A549 (cell line): ENCODE measurements at regions not wholly inside any gene's neighbourhood (a gene's known extent, or its start where the extent isn't known, plus 50 kb on each side); places are given as distances from the start of the nearest gene placed in this dataset.

ENCODE experiments used
- ATAC-seq, 2 experiments: fragments of 200-7000 bp in 1 of 2; fragments of >200 bp in 1 of 2; cut with Nextera tagmentation in 1 of 2; cut with Tn5 transposase in 1 of 2; 3 replicates each; pipeline versions ENCODE4 v1.8.0 to v1.9.1; 2018 to 2020; ENCODE audit warnings: mild to moderate bottlenecking in 1 of 2, moderate library complexity in 1 of 2
- CTCF ChIA-PET: fragments of 300-600 bp; sonication (Branson Sonifier 250); formaldehyde crosslinking; extraction: SDS; loops from one replicate; lab custom pipeline; 2021; ENCODE audit warnings: antibody characterized with exemption, inconsistent platforms; lab: Yijun Ruan, JAX
- POLR2A ChIA-PET: fragments of 350-600 bp; formaldehyde crosslinking; extraction: SDS; loops from one replicate; lab custom pipeline; 2021; ENCODE audit warnings: antibody characterized with exemption, inconsistent platforms; lab: Yijun Ruan, JAX
- DNase-seq, 2 experiments: peaks; one replicate each; pipeline versions ENCODE4 v3.0.0 to v3.0.0-alpha.2; 2011 to 2016; ENCODE audit warnings: low read depth in 1 of 2, low spot score in 1 of 2
- FAIRE-seq: peaks from 2 replicates; lab custom pipeline; 2011; peaks lifted over from hg19 to GRCh38; lab: Jason Lieb, UNC
- H3K27ac ChIP-seq, 2 experiments: fragments of >200 bp; sonication (Bioruptor Twin); formaldehyde crosslinking; 3 replicates each; pipeline ENCODE4 v1.5.1; 2016 to 2017
- H3K4me1 ChIP-seq: fragments of >200 bp; sonication (Bioruptor Twin); formaldehyde crosslinking; 3 replicates; pipeline ENCODE4 v1.6.1; 2016
- H3K4me2 ChIP-seq: fragments of >200 bp; sonication (Bioruptor Twin); formaldehyde crosslinking; 3 replicates; pipeline ENCODE4 v1.6.1; 2016
- H3K4me3 ChIP-seq: fragments of >200 bp; sonication (Bioruptor Twin); formaldehyde crosslinking; 3 replicates; pipeline ENCODE4 v1.5.1; 2016
- H3K9me3 ChIP-seq: fragments of >200 bp; sonication (Bioruptor Twin); formaldehyde crosslinking; 3 replicates; pipeline ENCODE4 v1.6.1; 2016
- BCL3 ChIP-seq: fragments of >200 bp; sonication (Bioruptor Twin); formaldehyde crosslinking; IDR thresholded peaks from 3 replicates; pipeline ENCODE4 v1.6.1; 2016
- CHD2 ChIP-seq: fragments of 150-350 bp; IDR thresholded peaks from 2 replicates; pipeline ENCODE4 v1.6.1; 2014; ENCODE audit warnings: low read length; ENCODE audit not compliant: partially characterized antibody
- EP300 ChIP-seq, 2 experiments: fragments of >200 bp; sonication (Bioruptor Twin); formaldehyde crosslinking; IDR thresholded peaks; 2 replicates in 1 of 2; 3 replicates in 1 of 2; pipeline ENCODE4 v1.6.1; 2016 to 2017
- ESRRA ChIP-seq: fragments of 150-350 bp; IDR thresholded peaks from 2 replicates; pipeline ENCODE4 v1.6.1; 2014; ENCODE audit warnings: mild to moderate bottlenecking, low read length, borderline replicate concordance
- FOSB ChIP-seq: fragments of 250-450 bp; sonication (Bioruptor Pico); IDR thresholded peaks from 2 replicates; pipeline ENCODE4 v1.5.0; 2020; ENCODE audit warnings: mild to moderate bottlenecking, moderate library complexity
- JUN ChIP-seq, 2 experiments: fragments of >200 bp; sonication (Bioruptor Twin); formaldehyde crosslinking; IDR thresholded peaks; 2 replicates in 1 of 2; 3 replicates in 1 of 2; pipeline ENCODE4 v1.6.1; 2016 to 2017
- KDM5A ChIP-seq: fragments of 200-600 bp; sonication (generic); IDR thresholded peaks from 2 replicates; pipeline ENCODE4 v1.6.1; 2016; ENCODE audit warnings: antibody characterized with exemption, mild to moderate bottlenecking
- MAX ChIP-seq: IDR thresholded peaks from 2 replicates; pipeline ENCODE4 v1.6.1; 2012
- MAZ ChIP-seq: fragments of 150-350 bp; IDR thresholded peaks from 2 replicates; pipeline ENCODE4 v1.6.1; 2014; ENCODE audit warnings: antibody characterized with exemption, low read depth, low read length, borderline replicate concordance
- NR3C1 ChIP-seq: fragments of >200 bp; sonication (Bioruptor Twin); formaldehyde crosslinking; IDR thresholded peaks from 3 replicates; pipeline ENCODE4 v1.6.1; 2017
- RAD21 ChIP-seq, 2 experiments: fragments of >200 bp in 1 of 2; sonication (Bioruptor Twin) in 1 of 2; formaldehyde crosslinking in 1 of 2; IDR thresholded peaks in 1 of 2; conservative IDR thresholded peaks in 1 of 2; 2 replicates in 1 of 2; 3 replicates in 1 of 2; pipeline ENCODE4 v1.6.1; 2012 to 2018; ENCODE audit warnings: inconsistent platforms in 1 of 2
- RCOR1 ChIP-seq: fragments of 150-350 bp; IDR thresholded peaks from 2 replicates; pipeline ENCODE4 v1.6.1; 2014; ENCODE audit warnings: antibody characterized with exemption, low read length, low read depth
- TP53 ChIP-seq: fragments of 250-450 bp; sonication (Bioruptor Pico); IDR thresholded peaks from 2 replicates; pipeline ENCODE4 v1.5.0; 2021; ENCODE audit warnings: mild to moderate bottlenecking, moderate library complexity
- ZSCAN20 ChIP-seq: fragments of 250-450 bp; sonication (Bioruptor Pico); IDR thresholded peaks from 2 replicates; pipeline ENCODE4 v1.8.0; 2022; ENCODE audit warnings: mild to moderate bottlenecking, moderate library complexity
- WGBS: methylation state at CpG from one replicate; pipeline ENCODE4 v1.1.6; 2017; ENCODE audit errors: missing lambda C conversion rate; 5-methylcytosine and 5-hydroxymethylcytosine counted together
- TF ChIP-seq, protein P1 (sequence below): IDR thresholded peaks from 2 replicates; pipeline ENCODE4 v1.6.1; 2012
- TF ChIP-seq, protein P2 (sequence below): fragments of 450-650 bp; IDR thresholded peaks from 2 replicates; pipeline ENCODE4 v1.6.1; 2014; ENCODE audit warnings: antibody characterized with exemption
- TF ChIP-seq, protein P3 (sequence below): fragments of >200 bp; sonication (Bioruptor Twin); formaldehyde crosslinking; IDR thresholded peaks from 2 replicates; pipeline ENCODE4 v1.6.1; 2016
- TF ChIP-seq, protein P4 (sequence below): fragments of 200-600 bp; sonication (generic); IDR thresholded peaks from 2 replicates; pipeline ENCODE4 v1.6.1; 2016; ENCODE audit warnings: antibody characterized with exemption, mild to moderate bottlenecking, moderate library complexity

- Histone ChIP-seq H3K27ac (no peak overlapping the region), H3K4me3 (no peak overlapping the region), H3K9me3 (no peaks in the 10 kb centered on the region), H3K4me2 (no peak overlapping the region), H3K4me1 (no peaks in the 10 kb centered on the region)
- 71% methylated on average over 4 of the region's 4 CpGs for WGBS
- ChIA-PET POLR2A (no interaction called here), CTCF (interaction anchor here (2.2 kb wide), 1 partner anchor 8 kb away, joined by 7 read pairs; no protein-coding TSS in a partner anchor)
- FAIRE-seq (no peak), DNase-seq (no peak)
- no peak for TF ChIP-seq MAZ
- TF ChIP-seq ZSCAN20 (CRISPR knock-in tag): no peak
- no peak for TF ChIP-seq MAX
- TF ChIP-seq FOSB (CRISPR knock-in tag): no peak
- TF ChIP-seq TP53 (CRISPR knock-in tag): no peak
- TF ChIP-seq, protein P1, sequence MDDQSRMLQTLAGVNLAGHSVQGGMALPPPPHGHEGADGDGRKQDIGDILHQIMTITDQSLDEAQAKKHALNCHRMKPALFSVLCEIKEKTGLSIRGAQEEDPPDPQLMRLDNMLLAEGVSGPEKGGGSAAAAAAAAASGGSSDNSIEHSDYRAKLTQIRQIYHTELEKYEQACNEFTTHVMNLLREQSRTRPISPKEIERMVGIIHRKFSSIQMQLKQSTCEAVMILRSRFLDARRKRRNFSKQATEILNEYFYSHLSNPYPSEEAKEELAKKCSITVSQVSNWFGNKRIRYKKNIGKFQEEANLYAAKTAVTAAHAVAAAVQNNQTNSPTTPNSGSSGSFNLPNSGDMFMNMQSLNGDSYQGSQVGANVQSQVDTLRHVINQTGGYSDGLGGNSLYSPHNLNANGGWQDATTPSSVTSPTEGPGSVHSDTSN: no peak
- no peak for TF ChIP-seq RAD21 (conservative IDR thresholded peaks at IDR 0.05 in 1 of 2, IDR thresholded peaks at IDR 0.05 in 1 of 2)
- TF ChIP-seq, protein P2, sequence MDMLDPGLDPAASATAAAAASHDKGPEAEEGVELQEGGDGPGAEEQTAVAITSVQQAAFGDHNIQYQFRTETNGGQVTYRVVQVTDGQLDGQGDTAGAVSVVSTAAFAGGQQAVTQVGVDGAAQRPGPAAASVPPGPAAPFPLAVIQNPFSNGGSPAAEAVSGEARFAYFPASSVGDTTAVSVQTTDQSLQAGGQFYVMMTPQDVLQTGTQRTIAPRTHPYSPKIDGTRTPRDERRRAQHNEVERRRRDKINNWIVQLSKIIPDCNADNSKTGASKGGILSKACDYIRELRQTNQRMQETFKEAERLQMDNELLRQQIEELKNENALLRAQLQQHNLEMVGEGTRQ: no peak
- TF ChIP-seq BCL3: no peak
- no peak for TF ChIP-seq ESRRA
- TF ChIP-seq RCOR1: no peak
- no peak for TF ChIP-seq KDM5A
- TF ChIP-seq, protein P3, sequence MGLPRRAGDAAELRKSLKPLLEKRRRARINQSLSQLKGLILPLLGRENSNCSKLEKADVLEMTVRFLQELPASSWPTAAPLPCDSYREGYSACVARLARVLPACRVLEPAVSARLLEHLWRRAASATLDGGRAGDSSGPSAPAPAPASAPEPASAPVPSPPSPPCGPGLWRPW: no peak
- TF ChIP-seq EP300 (IDR thresholded peaks at IDR 0.05): no peak
- no peak for TF ChIP-seq NR3C1
- TF ChIP-seq, protein P4, sequence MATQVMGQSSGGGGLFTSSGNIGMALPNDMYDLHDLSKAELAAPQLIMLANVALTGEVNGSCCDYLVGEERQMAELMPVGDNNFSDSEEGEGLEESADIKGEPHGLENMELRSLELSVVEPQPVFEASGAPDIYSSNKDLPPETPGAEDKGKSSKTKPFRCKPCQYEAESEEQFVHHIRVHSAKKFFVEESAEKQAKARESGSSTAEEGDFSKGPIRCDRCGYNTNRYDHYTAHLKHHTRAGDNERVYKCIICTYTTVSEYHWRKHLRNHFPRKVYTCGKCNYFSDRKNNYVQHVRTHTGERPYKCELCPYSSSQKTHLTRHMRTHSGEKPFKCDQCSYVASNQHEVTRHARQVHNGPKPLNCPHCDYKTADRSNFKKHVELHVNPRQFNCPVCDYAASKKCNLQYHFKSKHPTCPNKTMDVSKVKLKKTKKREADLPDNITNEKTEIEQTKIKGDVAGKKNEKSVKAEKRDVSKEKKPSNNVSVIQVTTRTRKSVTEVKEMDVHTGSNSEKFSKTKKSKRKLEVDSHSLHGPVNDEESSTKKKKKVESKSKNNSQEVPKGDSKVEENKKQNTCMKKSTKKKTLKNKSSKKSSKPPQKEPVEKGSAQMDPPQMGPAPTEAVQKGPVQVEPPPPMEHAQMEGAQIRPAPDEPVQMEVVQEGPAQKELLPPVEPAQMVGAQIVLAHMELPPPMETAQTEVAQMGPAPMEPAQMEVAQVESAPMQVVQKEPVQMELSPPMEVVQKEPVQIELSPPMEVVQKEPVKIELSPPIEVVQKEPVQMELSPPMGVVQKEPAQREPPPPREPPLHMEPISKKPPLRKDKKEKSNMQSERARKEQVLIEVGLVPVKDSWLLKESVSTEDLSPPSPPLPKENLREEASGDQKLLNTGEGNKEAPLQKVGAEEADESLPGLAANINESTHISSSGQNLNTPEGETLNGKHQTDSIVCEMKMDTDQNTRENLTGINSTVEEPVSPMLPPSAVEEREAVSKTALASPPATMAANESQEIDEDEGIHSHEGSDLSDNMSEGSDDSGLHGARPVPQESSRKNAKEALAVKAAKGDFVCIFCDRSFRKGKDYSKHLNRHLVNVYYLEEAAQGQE: no peak
- TF ChIP-seq CHD2: no peak
- TF ChIP-seq, all 56 proteins: peak for 0
- ATAC-seq: no peak
Observed at GRCh38 chr13:40094056-40094455, 438.6 kb downstream of the COG6 start.

GRCh38 chr13:40095695-40096356 is 440.4 kb downstream of the COG6 start:
- DNase-seq: no peak
- TF ChIP-seq CHD2 (no peak), JUN (IDR thresholded peaks at IDR 0.05) (no peak)
- TF ChIP-seq, protein P4: no peak
- CTCF ChIA-PET: interaction anchor here (1.4 to 2.2 kb wide), 2 partner anchors 10 to 26 kb away, joined by 4 to 7 read pairs; no protein-coding TSS in a partner anchor
- no peak overlapping the region for H3K27ac ChIP-seq
- no peak overlapping the region for H3K4me3 ChIP-seq
- 72% methylated on average over 9 of the region's 9 CpGs for WGBS
- no peaks in the 10 kb centered on the region for H3K4me1 ChIP-seq
- no peak overlapping the region for H3K4me2 ChIP-seq
- FAIRE-seq: no peak
- POLR2A ChIA-PET: interaction anchor here (1.1 kb wide), 1 partner anchor 10 kb away, joined by 3 read pairs; no protein-coding TSS in a partner anchor
- H3K9me3 ChIP-seq: peaks cover 7% of the 10 kb centered on the region; the same call in 1 of the 3 replicates
- no peak for ATAC-seq
